ENCODE measurements at regions not wholly inside any gene's neighbourhood (a gene's known extent, or its start where the extent isn't known, plus 50 kb on each side); places are given as distances from the start of the nearest gene placed in this dataset.

GRCh38 chr10:31099664-31100063 is 68.0 kb upstream of the ZNF438 start:
- H3K4me1 Mint-ChIP-seq (ENCODE audit: low read depth, unreplicated experiment): peaks cover 34% of the 10 kb centered on the region

DNA sequence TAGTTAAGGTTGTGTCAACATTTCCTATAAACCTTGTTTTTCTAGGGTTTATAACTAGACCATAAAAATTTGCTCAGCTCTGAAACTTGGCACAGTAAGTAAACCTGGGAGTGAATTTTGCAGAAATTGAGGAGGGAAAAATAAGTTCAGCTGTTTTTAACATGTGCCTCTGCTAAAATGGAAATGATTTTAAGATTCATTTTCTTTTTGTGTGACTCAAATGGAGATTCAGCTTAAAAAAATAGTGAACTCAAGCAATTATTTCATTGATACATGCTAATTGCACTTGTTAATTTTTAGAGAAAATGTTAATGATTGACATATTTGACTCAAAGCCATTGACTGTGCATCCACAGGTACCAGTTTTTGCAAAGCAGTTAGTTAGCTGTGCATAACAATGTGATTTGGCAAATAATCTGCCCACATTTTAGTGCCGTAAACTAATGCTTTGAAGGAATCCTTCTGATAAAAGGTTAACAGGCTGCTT is 68.5 kb upstream of the ZNF438 start:
- DNase-seq (ENCODE audit: low read depth): no peak
- Mint-ChIP-seq H3K27ac (ENCODE audit: unreplicated experiment) (no peak overlapping the region), H3K4me1 (ENCODE audit: low read depth, unreplicated experiment) (peaks cover 34% of the 10 kb centered on the region), H3K9me3 (ENCODE audit: unreplicated experiment) (no peaks in the 10 kb centered on the region), H3K36me3 (ENCODE audit: low read depth, unreplicated experiment) (no peaks in the 10 kb centered on the region), H3K4me3 (ENCODE audit: unreplicated experiment) (no peak overlapping the region), H3K27me3 (ENCODE audit: low read depth, unreplicated experiment) (peaks cover 6% of the 10 kb centered on the region)
- FAIRE-seq: peak; percentile 52
- H3K27me3 ChIP-seq (ENCODE audit: insufficient read depth, low read length): no peaks in the 10 kb centered on the region
- H3K9ac ChIP-seq (ENCODE audit: low read length): no peak overlapping the region
- H4K20me1 ChIP-seq (ENCODE audit: insufficient read depth, low read length): no peaks in the 10 kb centered on the region
- H3K4me3 ChIP-seq (ENCODE audit: insufficient read depth, low read depth, low read length): no peak overlapping the region
- H3K27ac ChIP-seq (ENCODE audit: low read depth, low read length): no peak overlapping the region
- no peaks in the 10 kb centered on the region for H3K9me3 ChIP-seq (ENCODE audit: insufficient read depth, low read depth, low read length)
- H2AFZ ChIP-seq (ENCODE audit: low read depth, low read length): no peak overlapping the region
- peak overlapping the region; percentile 64 for H3K4me2 ChIP-seq (ENCODE audit: low read length)
- no peaks in the 10 kb centered on the region for H3K79me2 ChIP-seq (ENCODE audit: insufficient read depth, low read length)
- H3K4me1 ChIP-seq (ENCODE audit: insufficient read depth, low read length): peaks cover 31% of the 10 kb centered on the region
- TF ChIP-seq, protein P1, sequence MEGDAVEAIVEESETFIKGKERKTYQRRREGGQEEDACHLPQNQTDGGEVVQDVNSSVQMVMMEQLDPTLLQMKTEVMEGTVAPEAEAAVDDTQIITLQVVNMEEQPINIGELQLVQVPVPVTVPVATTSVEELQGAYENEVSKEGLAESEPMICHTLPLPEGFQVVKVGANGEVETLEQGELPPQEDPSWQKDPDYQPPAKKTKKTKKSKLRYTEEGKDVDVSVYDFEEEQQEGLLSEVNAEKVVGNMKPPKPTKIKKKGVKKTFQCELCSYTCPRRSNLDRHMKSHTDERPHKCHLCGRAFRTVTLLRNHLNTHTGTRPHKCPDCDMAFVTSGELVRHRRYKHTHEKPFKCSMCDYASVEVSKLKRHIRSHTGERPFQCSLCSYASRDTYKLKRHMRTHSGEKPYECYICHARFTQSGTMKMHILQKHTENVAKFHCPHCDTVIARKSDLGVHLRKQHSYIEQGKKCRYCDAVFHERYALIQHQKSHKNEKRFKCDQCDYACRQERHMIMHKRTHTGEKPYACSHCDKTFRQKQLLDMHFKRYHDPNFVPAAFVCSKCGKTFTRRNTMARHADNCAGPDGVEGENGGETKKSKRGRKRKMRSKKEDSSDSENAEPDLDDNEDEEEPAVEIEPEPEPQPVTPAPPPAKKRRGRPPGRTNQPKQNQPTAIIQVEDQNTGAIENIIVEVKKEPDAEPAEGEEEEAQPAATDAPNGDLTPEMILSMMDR (IDR thresholded peaks at IDR 0.05; ENCODE audit: insufficient read depth, low read depth, low read length): no peak
- TF ChIP-seq EZH2 (IDR thresholded peaks at IDR 0.05; ENCODE audit: insufficient read depth, low read length): no peak
- H3K36me3 ChIP-seq (ENCODE audit: insufficient read depth, low read length): no peaks in the 10 kb centered on the region

More at GRCh38 chr10:31099664-31100063, 68.0 kb upstream of the ZNF438 start:
- Histone ChIP-seq H3K36me3 (ENCODE audit: insufficient read depth, low read length) (no peaks in the 10 kb centered on the region), H2AFZ (ENCODE audit: low read depth, low read length) (no peak overlapping the region), H4K20me1 (ENCODE audit: insufficient read depth, low read length) (no peaks in the 10 kb centered on the region), H3K27me3 (ENCODE audit: insufficient read depth, low read length) (no peaks in the 10 kb centered on the region), H3K4me1 (ENCODE audit: insufficient read depth, low read length) (peaks cover 31% of the 10 kb centered on the region), H3K79me2 (ENCODE audit: insufficient read depth, low read length) (no peaks in the 10 kb centered on the region), H3K9ac (ENCODE audit: low read length) (no peak overlapping the region), H3K9me3 (ENCODE audit: insufficient read depth, low read depth, low read length) (no peaks in the 10 kb centered on the region), H3K4me3 (ENCODE audit: insufficient read depth, low read depth, low read length) (no peak overlapping the region), H3K27ac (ENCODE audit: low read depth, low read length) (no peak overlapping the region), H3K4me2 (ENCODE audit: low read length) (peak overlapping the region; percentile 8)
- peaks cover 6% of the 10 kb centered on the region for H3K27me3 Mint-ChIP-seq (ENCODE audit: low read depth, unreplicated experiment)
- DNase-seq (ENCODE audit: low read depth) (peak; percentile 57), FAIRE-seq (no peak)
- no peaks in the 10 kb centered on the region for H3K9me3 Mint-ChIP-seq (ENCODE audit: unreplicated experiment)
- no peak overlapping the region for H3K4me3 Mint-ChIP-seq (ENCODE audit: unreplicated experiment)
- no peaks in the 10 kb centered on the region for H3K36me3 Mint-ChIP-seq (ENCODE audit: low read depth, unreplicated experiment)
- TF ChIP-seq, protein P1 (IDR thresholded peaks at IDR 0.05; ENCODE audit: insufficient read depth, low read depth, low read length): no peak
- no peak for TF ChIP-seq EZH2 (IDR thresholded peaks at IDR 0.05; ENCODE audit: insufficient read depth, low read length)
- H3K27ac Mint-ChIP-seq (ENCODE audit: unreplicated experiment): peak overlapping the region; percentile 54

- Mint-ChIP-seq H3K27me3 (ENCODE audit: low read depth, unreplicated experiment) (peaks cover 5% of the 10 kb centered on the region), H3K27ac (ENCODE audit: unreplicated experiment) (peak overlapping the region; percentile 87), H3K36me3 (ENCODE audit: low read depth, unreplicated experiment) (no peaks in the 10 kb centered on the region), H3K9me3 (ENCODE audit: unreplicated experiment) (no peaks in the 10 kb centered on the region), H3K4me1 (ENCODE audit: low read depth, unreplicated experiment) (peaks cover 34% of the 10 kb centered on the region), H3K4me3 (ENCODE audit: unreplicated experiment) (no peak overlapping the region)
- Histone ChIP-seq H3K27me3 (ENCODE audit: insufficient read depth, low read length) (no peaks in the 10 kb centered on the region), H3K4me2 (ENCODE audit: low read length) (peak overlapping the region; percentile 64), H3K9me3 (ENCODE audit: insufficient read depth, low read depth, low read length) (no peaks in the 10 kb centered on the region), H3K4me1 (ENCODE audit: insufficient read depth, low read length) (peaks cover 31% of the 10 kb centered on the region), H3K27ac (ENCODE audit: low read depth, low read length) (no peak overlapping the region), H4K20me1 (ENCODE audit: insufficient read depth, low read length) (no peaks in the 10 kb centered on the region), H3K79me2 (ENCODE audit: insufficient read depth, low read length) (no peaks in the 10 kb centered on the region), H3K4me3 (ENCODE audit: insufficient read depth, low read depth, low read length) (no peak overlapping the region), H3K36me3 (ENCODE audit: insufficient read depth, low read length) (no peaks in the 10 kb centered on the region), H2AFZ (ENCODE audit: low read depth, low read length) (no peak overlapping the region), H3K9ac (ENCODE audit: low read length) (no peak overlapping the region)
- FAIRE-seq (no peak), DNase-seq (ENCODE audit: low read depth) (no peak)
- TF ChIP-seq, protein P1 (IDR thresholded peaks at IDR 0.05; ENCODE audit: insufficient read depth, low read depth, low read length): no peak
- no peak for TF ChIP-seq EZH2 (IDR thresholded peaks at IDR 0.05; ENCODE audit: insufficient read depth, low read length)
Measured at GRCh38 chr10:31100662-31101061, 69.0 kb upstream of the ZNF438 start.

All from astrocyte (in vitro differentiated cells and primary cell).